ENCODE measurements at regions not wholly inside any gene's neighbourhood (a gene's known extent, or its start where the extent isn't known, plus 50 kb on each side); places are given as distances from the start of the nearest gene placed in this dataset.
"Not testable (repeated sequence)": the region's sequence is repeated elsewhere in the genome, so short reads cannot be mapped to it uniquely, and the experiment has no call there.

GRCh38 chr16:85446951-85447692 is 166.0 kb upstream of the GSE1 start:
- DNase-seq = no peak

- DNase-seq = no peak
Measured at GRCh38 chr16:85447693-85448313, 165.3 kb upstream of the GSE1 start.

- no peak for DNase-seq
Measured at GRCh38 chr16:85448557-85449190, 164.4 kb upstream of the GSE1 start.

DNA sequence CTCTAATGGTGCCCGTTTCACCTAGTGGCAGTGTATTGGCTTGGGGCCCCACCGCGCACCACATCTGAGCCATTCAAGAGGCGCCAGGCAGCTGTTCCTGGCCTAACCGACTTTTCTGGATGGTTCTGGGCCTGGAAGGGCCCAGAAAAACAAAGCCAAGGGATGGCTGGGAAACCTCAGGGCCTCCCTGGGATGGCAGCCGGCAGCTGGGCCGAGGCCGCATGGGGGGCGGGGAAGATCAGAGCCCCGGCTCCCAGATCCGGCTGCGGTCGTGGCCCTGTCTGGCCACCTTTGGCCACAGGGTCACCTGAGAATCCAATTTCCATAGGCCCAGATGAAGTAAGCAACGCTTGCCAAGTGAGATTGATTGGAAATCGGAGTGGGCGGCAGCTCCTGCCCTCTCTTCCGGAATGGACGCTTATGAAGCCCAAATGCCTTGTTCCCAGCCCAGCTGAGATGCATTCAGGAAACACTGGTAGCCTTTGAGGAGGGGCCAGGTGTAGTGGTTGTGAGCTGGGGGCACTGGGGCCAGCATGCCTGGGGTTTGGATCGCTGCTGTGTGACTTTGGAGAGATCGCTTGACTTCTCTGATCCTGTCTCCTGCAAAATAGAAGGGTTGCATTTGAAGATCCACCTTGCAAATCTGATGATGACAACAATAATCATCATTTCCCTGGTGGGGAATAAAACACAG is 163.8 kb upstream of the GSE1 start:
- DNase-seq = no peak

GRCh38 chr16:85449885-85450245 is 163.3 kb upstream of the GSE1 start:
- DNase-seq = no peak

- not testable (repeated sequence) for DNase-seq
Measured at GRCh38 chr16:85451142-85451541, 162.0 kb upstream of the GSE1 start.

- DNase-seq = no peak
Measured at GRCh38 chr16:85451641-85452363, 161.3 kb upstream of the GSE1 start.

GRCh38 chr16:85452364-85453193 is 160.5 kb upstream of the GSE1 start:
- no peak for DNase-seq

DNA sequence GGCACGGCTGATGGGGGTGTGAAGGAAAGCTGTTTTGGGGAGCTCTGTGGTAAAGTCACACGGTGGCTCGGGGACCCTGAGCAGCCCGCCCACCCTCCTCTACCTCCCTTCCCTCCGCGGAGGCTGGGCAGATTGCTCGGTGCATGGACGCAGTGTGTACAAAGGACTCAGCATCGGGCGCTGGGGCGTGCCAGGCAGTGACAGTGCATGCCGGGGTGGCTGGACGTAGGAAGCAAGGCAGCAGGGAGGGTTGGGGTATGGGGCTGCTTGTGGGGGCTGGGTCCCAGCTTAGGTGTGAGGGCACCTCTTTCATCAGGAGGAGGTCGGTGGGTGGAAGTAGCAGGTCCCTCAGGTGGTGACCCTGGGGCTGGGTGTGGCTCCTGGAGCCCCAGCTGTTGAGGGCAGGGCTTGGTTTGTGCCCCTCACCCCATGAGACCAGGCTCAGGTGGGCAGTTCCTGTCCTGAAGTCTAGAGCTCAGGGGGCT is 159.9 kb upstream of the GSE1 start:
- DNase-seq = no peak

DNA sequence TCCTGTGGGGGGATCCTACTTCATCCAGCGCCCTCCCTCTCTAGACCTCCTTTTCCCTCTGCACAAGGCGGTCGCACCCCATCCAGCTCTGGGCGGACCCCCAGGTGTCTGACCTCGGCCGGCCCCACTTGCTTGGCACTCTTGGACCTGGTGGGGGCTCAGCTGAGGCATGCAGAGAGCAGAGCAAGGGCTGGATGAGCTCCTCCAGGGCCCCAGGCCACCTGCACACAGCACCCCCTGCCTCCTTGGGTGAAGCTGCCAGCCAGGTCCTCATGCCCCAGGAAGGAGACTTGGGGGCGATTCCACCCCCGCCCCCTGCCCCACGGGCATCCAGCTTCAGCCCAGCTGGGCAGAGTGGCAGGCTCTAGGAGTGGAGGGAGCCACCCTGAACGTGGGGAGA is 159.4 kb upstream of the GSE1 start:
- DNase-seq = no peak

- no peak for DNase-seq
Measured at GRCh38 chr16:85454171-85454872, 158.8 kb upstream of the GSE1 start.

DNA sequence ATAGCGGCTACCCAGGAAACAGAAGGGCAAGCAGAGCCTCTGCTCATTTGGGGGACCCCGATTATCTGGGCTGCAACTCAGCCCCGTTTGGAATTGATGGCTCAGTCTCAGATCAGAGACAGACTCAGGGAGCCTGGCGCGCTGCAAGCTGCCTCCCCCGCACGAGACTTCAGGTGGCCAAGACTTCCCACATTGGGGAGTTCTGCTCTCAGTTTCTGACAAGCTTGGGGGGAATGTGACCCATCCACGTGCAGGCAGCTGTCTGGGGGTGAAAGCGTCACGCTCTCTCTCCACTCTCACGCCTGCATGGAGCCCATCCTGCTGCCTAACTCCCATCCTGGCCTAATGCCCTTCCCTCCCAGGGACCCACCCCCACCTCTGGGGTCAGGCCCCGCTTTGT is 157.6 kb upstream of the GSE1 start:
- no peak for DNase-seq

- DNase-seq = no peak
Measured at GRCh38 chr16:85457366-85457765, 155.8 kb upstream of the GSE1 start.

DNA sequence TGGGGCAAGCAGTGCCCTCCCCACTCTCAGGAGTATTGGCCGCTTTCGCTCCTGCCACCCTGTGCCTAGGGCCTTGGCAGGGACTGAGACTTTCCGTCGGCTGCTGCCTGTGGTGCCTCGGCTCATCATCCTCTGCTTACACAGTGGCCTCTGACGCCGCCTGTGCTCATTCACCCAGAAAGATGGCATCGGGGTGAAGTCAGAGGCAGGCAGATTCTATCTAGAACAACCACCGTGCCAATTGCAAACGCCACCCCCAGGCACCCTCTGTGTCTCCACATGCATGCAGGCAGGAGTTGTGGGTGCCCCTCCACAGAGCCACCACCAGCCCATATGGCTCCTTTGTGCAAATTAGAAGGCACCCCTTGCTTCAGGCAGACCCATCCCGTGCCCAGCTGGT is 154.2 kb upstream of the GSE1 start:
- DNase-seq = no peak

- DNase-seq = no peak
Measured at GRCh38 chr16:85459529-85460251, 153.4 kb upstream of the GSE1 start.

GRCh38 chr16:85460252-85461021 is 152.7 kb upstream of the GSE1 start:
- no peak for DNase-seq

GRCh38 chr16:85461022-85461813 is 151.9 kb upstream of the GSE1 start:
- DNase-seq = no peak

DNA sequence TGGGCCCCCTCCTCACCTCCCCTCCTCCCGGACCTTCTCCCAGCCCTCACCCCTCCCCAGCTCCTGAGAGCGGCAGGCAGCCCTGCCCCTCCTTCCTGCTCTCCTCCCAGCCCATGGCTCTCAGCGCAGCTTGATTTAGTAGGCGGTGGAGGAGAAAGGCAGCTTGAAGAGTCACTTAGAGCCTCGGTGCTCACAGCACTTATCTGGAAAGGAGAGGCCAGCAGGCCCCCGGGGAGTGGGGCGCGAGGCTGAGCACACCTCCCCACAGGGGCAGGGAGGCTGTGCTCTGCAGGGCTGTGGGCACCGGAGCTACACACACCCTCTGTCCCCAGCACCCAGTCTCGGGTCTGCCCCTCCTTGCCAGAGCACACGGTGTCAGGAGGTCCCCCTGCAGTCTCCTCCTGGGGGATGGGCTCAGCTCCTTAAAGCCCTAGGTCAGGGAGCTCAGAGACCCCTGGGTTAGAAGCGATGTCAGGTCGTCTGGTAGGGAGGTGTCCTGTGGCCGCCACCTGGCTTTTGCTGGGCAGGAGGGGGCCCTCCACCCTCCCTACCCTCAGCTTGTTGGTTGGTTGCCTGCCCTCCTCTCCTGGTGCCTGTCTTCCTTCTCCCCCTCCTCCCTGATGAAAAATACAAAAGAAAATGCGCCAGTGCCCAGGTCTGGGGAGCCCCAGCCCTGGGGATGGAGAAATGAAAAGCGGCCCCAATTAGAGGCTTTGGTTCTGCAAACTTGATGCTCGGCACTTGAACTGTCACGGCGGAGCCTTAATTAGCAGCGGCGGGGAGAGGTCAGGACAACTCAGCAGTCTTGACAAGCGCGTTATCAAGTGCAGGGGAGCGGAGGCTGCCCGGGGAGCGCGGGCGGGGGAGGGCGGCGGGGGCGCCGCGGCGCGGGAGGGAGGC is 151.1 kb upstream of the GSE1 start:
- DNase-seq = no peak
